SK-N-SH (cell line): ENCODE measurements at regions not wholly inside any gene's neighbourhood (a gene's known extent, or its start where the extent isn't known, plus 50 kb on each side); places are given as distances from the start of the nearest gene placed in this dataset.

ENCODE experiments used
- CTCF ChIA-PET: fragments of 300-600, 350-600 bp; formaldehyde crosslinking; extraction: SDS; loops from one replicate; lab custom pipeline; 2021; lab: Yijun Ruan, JAX
- POLR2A ChIA-PET: fragments of 350-600 bp; sonication (Branson Sonifier 250); formaldehyde crosslinking; extraction: SDS; loops from one replicate; lab custom pipeline; 2020; ENCODE audit warnings: antibody characterized with exemption, inconsistent platforms; lab: Yijun Ruan, JAX
- DNase-seq: peaks from one replicate; pipeline ENCODE4 v3.0.0; 2012
- H2AFZ ChIP-seq: fragments of 200-600 bp; sonication (generic); 2 replicates; pipeline ENCODE4 v1.8.1; 2016; ENCODE audit warnings: antibody characterized with exemption, mild to moderate bottlenecking, low read depth
- H3F3A ChIP-seq: fragments of 200-600 bp; sonication (generic); replicated peaks from 2 replicates; pipeline ENCODE3; 2016; ENCODE audit warnings: antibody characterized with exemption, mild to moderate bottlenecking; ENCODE audit not compliant: insufficient read depth
- H3K27ac ChIP-seq, 2 experiments: fragments of 200-500 bp in 1 of 2; fragments of 200-600 bp in 1 of 2; sonication (Bioruptor generic) in 1 of 2; sonication (generic), shearing (Covaris generic) in 1 of 2; 2 replicates each; pipeline versions ENCODE4 v1.5.1 to v1.6.1; 2014 to 2016; ENCODE audit warnings: low read depth in 2 of 2, inconsistent platforms in 1 of 2, low read length in 1 of 2, mild to moderate bottlenecking in 1 of 2, mixed read lengths in 1 of 2
- H3K27me3 ChIP-seq: fragments of 200-600 bp; sonication (generic), shearing (Covaris generic); 2 replicates; pipeline ENCODE4 v1.6.1; 2016; ENCODE audit warnings: mixed run types; ENCODE audit not compliant: insufficient read depth
- H3K36me3 ChIP-seq, 2 experiments: fragments of 200-500 bp in 1 of 2; fragments of 200-600 bp in 1 of 2; sonication (Bioruptor generic) in 1 of 2; sonication (generic) in 1 of 2; replicated peaks in 1 of 2; 2 replicates each; pipeline versions ENCODE3 to v1.5.1; 2014 to 2016; ENCODE audit warnings: low read length in 1 of 2, mild to moderate bottlenecking in 1 of 2; ENCODE audit not compliant: insufficient read depth in 2 of 2, control insufficient read depth in 1 of 2
- H3K4me1 ChIP-seq, 2 experiments: fragments of 200-500 bp in 1 of 2; fragments of 200-600 bp in 1 of 2; sonication (Bioruptor generic) in 1 of 2; sonication (generic), shearing (Covaris generic) in 1 of 2; 2 replicates each; pipeline versions ENCODE4 v1.5.1 to v1.6.1; 2014 to 2016; ENCODE audit warnings: low read depth in 1 of 2, low read length in 1 of 2, mixed run types in 1 of 2; ENCODE audit not compliant: insufficient read depth in 2 of 2, control insufficient read depth in 1 of 2
- H3K4me2 ChIP-seq: fragments of 200-600 bp; sonication (generic), shearing (Covaris generic); 2 replicates; pipeline ENCODE4 v1.6.1; 2017; ENCODE audit warnings: mixed run types
- H3K4me3 ChIP-seq, 2 experiments: fragments of 200-500 bp in 1 of 2; fragments of 200-600 bp in 1 of 2; sonication (Bioruptor generic) in 1 of 2; sonication (generic), shearing (Covaris generic) in 1 of 2; 2 replicates each; pipeline versions ENCODE4 v1.5.1 to v1.8.1; 2014 to 2016; ENCODE audit warnings: low read depth in 2 of 2, inconsistent platforms in 1 of 2, low read length in 1 of 2, mild to moderate bottlenecking in 1 of 2, mixed read lengths in 1 of 2, moderate library complexity in 1 of 2
- H3K79me2 ChIP-seq: fragments of 200-600 bp; sonication (generic); 2 replicates; pipeline ENCODE4 v1.8.1; 2017; ENCODE audit warnings: mild to moderate bottlenecking; ENCODE audit not compliant: insufficient read depth
- H3K9ac ChIP-seq: fragments of 200-600 bp; sonication (generic); 2 replicates; pipeline ENCODE4 v1.6.1; 2017; ENCODE audit warnings: mixed run types
- H3K9me2 ChIP-seq: fragments of 200-600 bp; sonication (generic); 2 replicates; pipeline ENCODE4 v1.6.1; 2017; ENCODE audit warnings: mixed run types
- H3K9me3 ChIP-seq: fragments of 200-600 bp; sonication (generic); 2 replicates; pipeline ENCODE4 v1.6.1; 2017; ENCODE audit warnings: mixed run types, mild to moderate bottlenecking, moderate library complexity
- H4K20me1 ChIP-seq: fragments of 200-600 bp; sonication (generic); 2 replicates; pipeline ENCODE4 v1.6.1; 2017; ENCODE audit warnings: mild to moderate bottlenecking, mixed run types; ENCODE audit not compliant: insufficient read depth
- CHD2 ChIP-seq: fragments of 150-350 bp; IDR thresholded peaks from 2 replicates; pipeline ENCODE4 v1.6.1; 2018; ENCODE audit warnings: low read length; ENCODE audit not compliant: partially characterized antibody
- EP300 ChIP-seq, 2 experiments: IDR thresholded peaks; 2 replicates each; pipeline versions ENCODE4 v1.4.0 to v1.6.1; 2012; ENCODE audit warnings: borderline replicate concordance in 1 of 2, low read depth in 1 of 2, low read length in 1 of 2
- EZH2phosphoT487 ChIP-seq: fragments of 200-600 bp; sonication (generic); IDR thresholded peaks from 2 replicates; pipeline ENCODE4 v1.6.1; 2017; ENCODE audit warnings: low read depth, mixed run types, mild to moderate bottlenecking, antibody characterized with exemption, moderate library complexity, borderline replicate concordance
- FOXM1 ChIP-seq: IDR thresholded peaks from 2 replicates; pipeline ENCODE4 v1.4.0; 2012; ENCODE audit warnings: low read depth, mild to moderate bottlenecking
- GABPA ChIP-seq: IDR thresholded peaks from 2 replicates; pipeline ENCODE4 v1.4.0; 2012; ENCODE audit warnings: low read depth, mild to moderate bottlenecking
- MEF2A ChIP-seq: IDR thresholded peaks from 2 replicates; pipeline ENCODE4 v1.4.0; 2012; ENCODE audit warnings: low read depth, borderline replicate concordance
- MXI1 ChIP-seq: IDR thresholded peaks from 2 replicates; pipeline ENCODE4 v1.6.1; 2012; ENCODE audit warnings: mild to moderate bottlenecking, low read depth, low read length, improper control_type of control experiment
- NFIC ChIP-seq: IDR thresholded peaks from 2 replicates; pipeline ENCODE4 v1.4.0; 2012; ENCODE audit warnings: borderline replicate concordance
- NRF1 ChIP-seq: IDR thresholded peaks from 2 replicates; pipeline ENCODE4 v1.6.1; 2012; ENCODE audit warnings: low read depth, mild to moderate bottlenecking, low read length
- RCOR1 ChIP-seq: fragments of 150-350 bp; IDR thresholded peaks from 2 replicates; pipeline ENCODE4 v1.6.1; 2017; ENCODE audit warnings: antibody characterized with exemption, low read length
- RXRA ChIP-seq: IDR thresholded peaks from 2 replicates; pipeline ENCODE4 v1.4.0; 2012; ENCODE audit warnings: low read depth, mild to moderate bottlenecking, borderline replicate concordance
- TCF12 ChIP-seq: IDR thresholded peaks from 2 replicates; pipeline ENCODE4 v1.4.0; 2012
- TEAD4 ChIP-seq: IDR thresholded peaks from 2 replicates; pipeline ENCODE4 v1.4.0; 2012; ENCODE audit warnings: mild to moderate bottlenecking, borderline replicate concordance; ENCODE audit not compliant: insufficient read depth
- USF1 ChIP-seq: IDR thresholded peaks from 2 replicates; pipeline ENCODE4 v1.4.0; 2012; ENCODE audit warnings: low read depth, borderline replicate concordance
- YY1 ChIP-seq: IDR thresholded peaks from 2 replicates; pipeline ENCODE4 v1.4.0; 2012; ENCODE audit warnings: low read depth, mild to moderate bottlenecking
- WGBS: methylation state at CpG from one replicate; pipeline ENCODE4 v1.1.6; 2017; ENCODE audit warnings: low lambda C conversion rate; 5-methylcytosine and 5-hydroxymethylcytosine counted together
- TF ChIP-seq, protein P1 (sequence below): fragments of 150-350 bp; IDR thresholded peaks from 2 replicates; pipeline ENCODE4 v1.6.1; 2017; ENCODE audit warnings: antibody characterized with exemption, low read length, low read depth, borderline replicate concordance
- TF ChIP-seq, protein P2 (sequence below): IDR thresholded peaks from 2 replicates; pipeline ENCODE4 v1.6.1; 2012; ENCODE audit warnings: mild to moderate bottlenecking, low read depth, low read length, moderate library complexity
- TF ChIP-seq, protein P3 (sequence below): fragments of 200-600 bp; sonication (generic); IDR thresholded peaks from 2 replicates; pipeline ENCODE4 v1.6.1; 2017; ENCODE audit warnings: antibody characterized with exemption, mild to moderate bottlenecking, moderate library complexity

DNA sequence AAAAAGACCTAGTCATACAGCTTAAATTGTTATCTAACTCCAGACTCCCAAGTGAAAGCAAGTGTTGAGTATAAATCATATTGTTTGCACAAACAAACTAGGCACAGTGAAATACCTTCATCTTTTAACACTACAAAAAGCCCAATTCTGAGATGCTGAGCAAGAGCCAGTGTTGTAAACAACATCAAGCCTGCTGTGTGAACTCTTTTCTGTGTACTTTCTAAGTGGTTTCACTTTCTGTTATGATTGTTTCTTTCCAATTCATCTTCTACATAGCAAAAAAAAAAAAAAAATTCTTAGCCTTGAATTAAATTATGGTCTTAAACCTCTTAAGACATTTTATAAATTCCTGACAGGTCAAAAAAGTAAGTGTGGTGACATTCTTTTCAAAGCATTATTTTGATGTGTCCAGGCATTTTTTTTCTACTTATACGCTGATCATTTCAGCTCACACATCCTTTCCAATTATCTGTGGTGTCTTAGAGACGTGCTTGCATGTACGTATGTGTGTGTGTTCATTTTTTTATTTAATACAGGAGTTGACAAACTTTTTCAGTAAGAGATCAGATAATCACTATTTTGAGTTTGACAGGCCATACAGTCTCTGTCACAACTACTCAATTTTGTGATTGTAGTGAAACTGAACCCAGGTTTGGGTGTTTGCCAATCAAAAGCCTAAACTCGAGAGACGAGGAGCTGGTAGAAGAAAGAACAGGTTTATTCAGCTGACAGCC, 556.1 kb downstream of the CDH9 start (continued):
- TF ChIP-seq TEAD4 = no peak

- no peak overlapping the region for H3K4me2 ChIP-seq
- H2AFZ ChIP-seq = no peak overlapping the region
- no peak overlapping the region for H3K9ac ChIP-seq
- H3K4me3 ChIP-seq = no peak overlapping the region
- no peaks in the 10 kb centered on the region for H4K20me1 ChIP-seq
- H3K27ac ChIP-seq = no peak overlapping the region
- no peaks in the 10 kb centered on the region for H3K36me3 ChIP-seq
- no peaks in the 10 kb centered on the region for H3F3A ChIP-seq
- TF ChIP-seq NRF1 = no peak
- no peak for TF ChIP-seq CHD2
- TF ChIP-seq, protein P1, sequence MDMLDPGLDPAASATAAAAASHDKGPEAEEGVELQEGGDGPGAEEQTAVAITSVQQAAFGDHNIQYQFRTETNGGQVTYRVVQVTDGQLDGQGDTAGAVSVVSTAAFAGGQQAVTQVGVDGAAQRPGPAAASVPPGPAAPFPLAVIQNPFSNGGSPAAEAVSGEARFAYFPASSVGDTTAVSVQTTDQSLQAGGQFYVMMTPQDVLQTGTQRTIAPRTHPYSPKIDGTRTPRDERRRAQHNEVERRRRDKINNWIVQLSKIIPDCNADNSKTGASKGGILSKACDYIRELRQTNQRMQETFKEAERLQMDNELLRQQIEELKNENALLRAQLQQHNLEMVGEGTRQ = no peak
- no peak for TF ChIP-seq EZH2phosphoT487
- TF ChIP-seq GABPA = no peak
- TF ChIP-seq, all 33 proteins: peak for 0
- ChIA-PET POLR2A (no interaction called here), CTCF (no interaction called here)
- Histone ChIP-seq H3K4me1 (no peaks in the 10 kb centered on the region), H3K9me2 (no peaks in the 10 kb centered on the region), H3K27me3 (no peaks in the 10 kb centered on the region), H3K9me3 (no peaks in the 10 kb centered on the region), H3K79me2 (no peaks in the 10 kb centered on the region)
- no peak for DNase-seq
These were observed 567.9 kb downstream of the CDH9 start for GRCh38 chr5:26470439-26470838.

- ChIA-PET CTCF (no interaction called here), POLR2A (no interaction called here)
- no peaks in the 10 kb centered on the region for H3K36me3 ChIP-seq
- no peak for DNase-seq
- no peaks in the 10 kb centered on the region for H3K9me3 ChIP-seq
- no peak overlapping the region for H3K4me2 ChIP-seq
- no peak overlapping the region for H3K4me3 ChIP-seq
- no peaks in the 10 kb centered on the region for H3K79me2 ChIP-seq
- H3K9me2 ChIP-seq = no peaks in the 10 kb centered on the region
- no peaks in the 10 kb centered on the region for H3K4me1 ChIP-seq
- no peak overlapping the region for H2AFZ ChIP-seq
- WGBS = 5% methylated on average over 1 of the region's 1 CpG
- no peak overlapping the region for H3K9ac ChIP-seq
- no peak overlapping the region for H3K27ac ChIP-seq
- no peaks in the 10 kb centered on the region for H4K20me1 ChIP-seq
- no peaks in the 10 kb centered on the region for H3K27me3 ChIP-seq
- H3F3A ChIP-seq = no peaks in the 10 kb centered on the region
- no peak for TF ChIP-seq EP300 (IDR thresholded peaks at IDR 0.05; ENCODE audit: borderline replicate concordance in 1 of 2, low read depth in 1 of 2, low read length in 1 of 2)
- no peak for TF ChIP-seq TEAD4
- TF ChIP-seq MEF2A = no peak
- no peak for TF ChIP-seq FOXM1
- TF ChIP-seq, protein P2, sequence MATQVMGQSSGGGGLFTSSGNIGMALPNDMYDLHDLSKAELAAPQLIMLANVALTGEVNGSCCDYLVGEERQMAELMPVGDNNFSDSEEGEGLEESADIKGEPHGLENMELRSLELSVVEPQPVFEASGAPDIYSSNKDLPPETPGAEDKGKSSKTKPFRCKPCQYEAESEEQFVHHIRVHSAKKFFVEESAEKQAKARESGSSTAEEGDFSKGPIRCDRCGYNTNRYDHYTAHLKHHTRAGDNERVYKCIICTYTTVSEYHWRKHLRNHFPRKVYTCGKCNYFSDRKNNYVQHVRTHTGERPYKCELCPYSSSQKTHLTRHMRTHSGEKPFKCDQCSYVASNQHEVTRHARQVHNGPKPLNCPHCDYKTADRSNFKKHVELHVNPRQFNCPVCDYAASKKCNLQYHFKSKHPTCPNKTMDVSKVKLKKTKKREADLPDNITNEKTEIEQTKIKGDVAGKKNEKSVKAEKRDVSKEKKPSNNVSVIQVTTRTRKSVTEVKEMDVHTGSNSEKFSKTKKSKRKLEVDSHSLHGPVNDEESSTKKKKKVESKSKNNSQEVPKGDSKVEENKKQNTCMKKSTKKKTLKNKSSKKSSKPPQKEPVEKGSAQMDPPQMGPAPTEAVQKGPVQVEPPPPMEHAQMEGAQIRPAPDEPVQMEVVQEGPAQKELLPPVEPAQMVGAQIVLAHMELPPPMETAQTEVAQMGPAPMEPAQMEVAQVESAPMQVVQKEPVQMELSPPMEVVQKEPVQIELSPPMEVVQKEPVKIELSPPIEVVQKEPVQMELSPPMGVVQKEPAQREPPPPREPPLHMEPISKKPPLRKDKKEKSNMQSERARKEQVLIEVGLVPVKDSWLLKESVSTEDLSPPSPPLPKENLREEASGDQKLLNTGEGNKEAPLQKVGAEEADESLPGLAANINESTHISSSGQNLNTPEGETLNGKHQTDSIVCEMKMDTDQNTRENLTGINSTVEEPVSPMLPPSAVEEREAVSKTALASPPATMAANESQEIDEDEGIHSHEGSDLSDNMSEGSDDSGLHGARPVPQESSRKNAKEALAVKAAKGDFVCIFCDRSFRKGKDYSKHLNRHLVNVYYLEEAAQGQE = no peak
- TF ChIP-seq NRF1 = no peak
- no peak for TF ChIP-seq USF1
- TF ChIP-seq, protein P3, sequence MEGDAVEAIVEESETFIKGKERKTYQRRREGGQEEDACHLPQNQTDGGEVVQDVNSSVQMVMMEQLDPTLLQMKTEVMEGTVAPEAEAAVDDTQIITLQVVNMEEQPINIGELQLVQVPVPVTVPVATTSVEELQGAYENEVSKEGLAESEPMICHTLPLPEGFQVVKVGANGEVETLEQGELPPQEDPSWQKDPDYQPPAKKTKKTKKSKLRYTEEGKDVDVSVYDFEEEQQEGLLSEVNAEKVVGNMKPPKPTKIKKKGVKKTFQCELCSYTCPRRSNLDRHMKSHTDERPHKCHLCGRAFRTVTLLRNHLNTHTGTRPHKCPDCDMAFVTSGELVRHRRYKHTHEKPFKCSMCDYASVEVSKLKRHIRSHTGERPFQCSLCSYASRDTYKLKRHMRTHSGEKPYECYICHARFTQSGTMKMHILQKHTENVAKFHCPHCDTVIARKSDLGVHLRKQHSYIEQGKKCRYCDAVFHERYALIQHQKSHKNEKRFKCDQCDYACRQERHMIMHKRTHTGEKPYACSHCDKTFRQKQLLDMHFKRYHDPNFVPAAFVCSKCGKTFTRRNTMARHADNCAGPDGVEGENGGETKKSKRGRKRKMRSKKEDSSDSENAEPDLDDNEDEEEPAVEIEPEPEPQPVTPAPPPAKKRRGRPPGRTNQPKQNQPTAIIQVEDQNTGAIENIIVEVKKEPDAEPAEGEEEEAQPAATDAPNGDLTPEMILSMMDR = no peak
- no peak for TF ChIP-seq TCF12
- TF ChIP-seq CHD2 = no peak
- TF ChIP-seq RCOR1 = no peak
- TF ChIP-seq MXI1 = no peak
- TF ChIP-seq RXRA = no peak
- no peak for TF ChIP-seq YY1
- no peak for TF ChIP-seq NFIC
- no peak for TF ChIP-seq EZH2phosphoT487
These were observed 599.3 kb downstream of the CDH9 start for GRCh38 chr5:26439121-26439520.
